ENCODE measurements at regions not wholly inside any gene's neighbourhood (a gene's known extent, or its start where the extent isn't known, plus 50 kb on each side); places are given as distances from the start of the nearest gene placed in this dataset.
"Not testable (repeated sequence)": the region's sequence is repeated elsewhere in the genome, so short reads cannot be mapped to it uniquely, and the experiment has no call there.

- H3K9me3 ChIP-seq: peaks cover 0 to 3% of the 10 kb centered on the region in 2 donors
- H3K4me3 ChIP-seq: no peak overlapping the region
- H3K27me3 ChIP-seq: no peaks in the 10 kb centered on the region
- no peak overlapping the region for H3K27ac ChIP-seq
- no peaks in the 10 kb centered on the region for H3K36me3 ChIP-seq
- no peaks in the 10 kb centered on the region for H3K4me1 ChIP-seq
- intact Hi-C loops (cut with DNase I): no loop called here
- DNase-seq (ENCODE audit: low spot score in 2 of 2): no peak
- TF ChIP-seq CTCF (IDR thresholded peaks at IDR 0.05): no peak
These were observed 394.0 kb downstream of the DMRTA1 start for GRCh38 chr9:22840641-22841040.

GRCh38 chr9:22845243-22845642, 398.6 kb downstream of the DMRTA1 start:
- H3K27me3 ChIP-seq; H3K36me3 ChIP-seq; intact Hi-C loops (cut with DNase I); DNase-seq (ENCODE audit: low spot score in 2 of 2); H3K4me1 ChIP-seq; H3K27ac ChIP-seq; H3K4me3 ChIP-seq: not testable (repeated sequence)
- peaks cover 4 to 11% of the 10 kb centered on the region in 2 donors for H3K9me3 ChIP-seq

- DNase-seq (ENCODE audit: low spot score in 2 of 2): no peak
- Histone ChIP-seq H3K9me3 (no peaks in the 10 kb centered on the region), H3K4me1 (no peaks in the 10 kb centered on the region), H3K27me3 (no peaks in the 10 kb centered on the region), H3K4me3 (no peak overlapping the region), H3K36me3 (no peaks in the 10 kb centered on the region), H3K27ac (no peak overlapping the region)
- no peak for TF ChIP-seq CTCF (IDR thresholded peaks at IDR 0.05)
- intact Hi-C loops (cut with DNase I): no loop called here
These were observed 409.4 kb downstream of the DMRTA1 start for GRCh38 chr9:22855980-22856379.

- Histone ChIP-seq H3K36me3 (no peaks in the 10 kb centered on the region), H3K27ac (no peak overlapping the region), H3K4me3 (no peak overlapping the region), H3K9me3 (no peaks in the 10 kb centered on the region), H3K27me3 (no peaks in the 10 kb centered on the region), H3K4me1 (no peaks in the 10 kb centered on the region)
- intact Hi-C loops (cut with DNase I): no loop called here
- no peak for DNase-seq (ENCODE audit: low spot score in 2 of 2)
- TF ChIP-seq CTCF (IDR thresholded peaks at IDR 0.05): no peak
These were observed 410.7 kb downstream of the DMRTA1 start for GRCh38 chr9:22857316-22857715.

GRCh38 chr9:22863106-22863505, 416.5 kb downstream of the DMRTA1 start:
- no peaks in the 10 kb centered on the region for H3K4me1 ChIP-seq
- no peak overlapping the region for H3K4me3 ChIP-seq
- H3K27ac ChIP-seq: no peak overlapping the region
- no peak for DNase-seq (ENCODE audit: low spot score in 2 of 2)
- TF ChIP-seq CTCF (IDR thresholded peaks at IDR 0.05): no peak
- H3K27me3 ChIP-seq: no peaks in the 10 kb centered on the region
- H3K36me3 ChIP-seq: no peaks in the 10 kb centered on the region
- H3K9me3 ChIP-seq: no peaks in the 10 kb centered on the region
- intact Hi-C loops (cut with DNase I): no loop called here

GRCh38 chr9:22863736-22864135, 417.1 kb downstream of the DMRTA1 start:
- DNase-seq (ENCODE audit: low spot score in 2 of 2): no peak
- intact Hi-C loops (cut with DNase I): no loop called here
- Histone ChIP-seq H3K9me3 (no peaks in the 10 kb centered on the region), H3K36me3 (no peaks in the 10 kb centered on the region), H3K4me3 (no peak overlapping the region), H3K27me3 (no peaks in the 10 kb centered on the region), H3K27ac (no peak overlapping the region), H3K4me1 (no peaks in the 10 kb centered on the region)
- TF ChIP-seq CTCF (IDR thresholded peaks at IDR 0.05): no peak

Data from ascending aorta (tissue), 2 donors.